ENCODE measurements at regions not wholly inside any gene's neighbourhood (a gene's known extent, or its start where the extent isn't known, plus 50 kb on each side); places are given as distances from the start of the nearest gene placed in this dataset.

DNA sequence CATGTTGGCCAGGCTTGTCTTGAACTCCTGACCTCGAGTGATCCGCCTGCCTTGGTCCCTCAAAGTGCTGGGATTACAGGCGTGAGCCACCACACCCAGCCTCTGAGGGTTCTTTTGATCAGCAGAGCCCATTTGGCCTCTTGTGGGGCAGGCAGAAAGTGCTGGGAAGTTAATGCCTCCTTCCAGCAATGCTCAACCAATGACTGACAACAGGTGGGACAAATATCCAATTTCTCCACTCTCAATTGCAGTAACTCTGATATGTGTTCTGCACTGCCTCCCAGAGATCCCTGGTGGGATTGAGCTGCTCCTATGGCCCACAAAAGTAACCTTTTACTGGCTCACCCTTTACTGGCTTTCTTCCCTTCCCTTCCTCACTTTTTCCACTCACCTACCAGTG, 79.9 kb upstream of the APC start:
- no peak for DNase-seq (ENCODE audit: low read depth)

- DNase-seq (ENCODE audit: low read depth) = no peak
Observed at GRCh38 chr5:112660359-112660758, 77.3 kb upstream of the APC start.

DNA sequence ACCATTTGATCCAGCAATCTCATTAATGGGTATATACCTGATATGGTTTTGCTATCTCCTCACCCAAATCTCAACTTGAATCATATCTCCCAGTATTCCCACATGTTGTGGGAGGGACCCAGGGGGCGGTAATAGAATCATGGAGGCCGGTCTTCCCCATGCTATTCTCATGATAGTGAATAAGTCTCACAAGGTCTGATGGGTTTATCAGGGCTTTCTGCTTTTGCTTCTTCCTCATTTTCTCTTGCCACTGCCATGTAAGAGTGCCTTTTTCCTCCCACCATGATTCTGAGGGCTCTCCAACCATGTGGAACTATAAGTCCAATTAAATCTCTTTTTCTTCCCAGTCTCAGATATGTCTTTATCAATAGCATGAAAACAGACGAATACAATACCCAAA, 74.5 kb upstream of the APC start:
- DNase-seq (ENCODE audit: low read depth) = no peak

GRCh38 chr5:112668016-112668415, 69.7 kb upstream of the APC start:
- no peak for DNase-seq (ENCODE audit: low read depth)

DNA sequence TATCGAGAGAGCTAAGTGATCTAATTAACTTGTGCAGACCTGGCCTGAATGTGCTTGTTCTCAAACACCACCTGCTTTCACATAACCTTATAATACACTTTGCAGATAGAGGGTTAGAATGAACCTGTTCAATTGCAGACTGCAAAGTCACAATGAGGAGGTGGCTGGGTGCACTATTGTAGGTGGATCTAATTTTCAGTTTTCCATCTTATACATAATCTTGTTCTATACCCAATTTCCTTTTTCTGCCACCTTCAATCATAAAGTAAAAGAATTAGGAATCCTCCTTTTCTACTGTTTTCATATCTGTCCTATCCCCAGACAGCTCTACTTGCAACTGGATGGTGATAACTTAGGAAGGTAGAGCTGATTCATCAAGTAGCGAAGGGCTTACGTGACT, 68.8 kb upstream of the APC start:
- no peak for DNase-seq (ENCODE audit: low read depth)

DNA sequence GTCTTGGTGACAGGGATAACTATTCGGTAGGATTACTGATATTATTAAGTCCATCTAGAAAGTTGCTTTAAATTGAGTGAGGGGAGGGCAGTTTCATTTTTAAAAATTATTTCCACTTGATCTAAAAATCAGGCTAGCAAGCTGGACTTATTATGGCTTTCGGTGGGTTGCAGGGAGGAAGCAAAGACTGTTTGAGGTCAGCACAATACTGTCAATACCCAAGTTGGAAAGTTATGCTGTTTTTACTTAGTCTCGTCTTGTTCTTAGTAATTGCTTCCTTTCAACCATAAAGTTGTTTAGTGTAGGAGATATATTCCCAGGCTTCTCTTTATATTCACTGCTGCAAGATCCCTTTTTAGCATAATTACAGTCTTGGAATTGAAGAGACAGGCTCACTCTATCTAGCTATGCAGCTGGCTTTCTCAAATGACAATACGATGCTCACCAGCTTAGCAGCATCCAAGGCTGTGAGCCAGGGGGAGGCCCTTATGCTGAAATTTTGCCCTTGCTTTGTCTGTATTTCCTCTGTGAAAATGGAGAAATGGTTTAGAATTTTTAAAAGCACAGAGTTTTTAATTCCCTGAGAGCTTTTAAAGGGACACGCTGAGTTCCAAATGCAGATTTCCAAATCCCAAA, 68.2 kb upstream of the APC start:
- no peak for DNase-seq (ENCODE audit: low read depth)

DNA sequence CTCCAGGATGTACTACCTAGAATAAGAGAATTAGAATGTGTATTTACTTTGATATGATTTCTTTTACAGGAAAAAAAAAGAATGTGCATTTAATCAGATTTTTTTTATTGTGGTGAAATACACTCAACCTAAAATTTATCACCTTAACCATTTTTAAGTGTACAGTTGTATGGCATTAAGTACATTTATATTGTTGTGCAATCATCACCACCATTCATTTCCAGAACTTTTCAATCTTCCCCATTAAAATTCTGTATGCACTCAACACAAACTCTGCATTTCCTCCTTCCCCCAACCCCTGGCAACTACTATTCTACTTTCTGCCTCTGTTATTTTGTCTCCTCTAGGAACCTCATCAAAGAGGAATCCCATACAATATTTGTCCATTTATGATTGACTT, 66.0 kb upstream of the APC start:
- DNase-seq (ENCODE audit: low read depth) = no peak

GRCh38 chr5:112681481-112681908, 56.2 kb upstream of the APC start:
- no peak for DNase-seq (ENCODE audit: low read depth)

DNA sequence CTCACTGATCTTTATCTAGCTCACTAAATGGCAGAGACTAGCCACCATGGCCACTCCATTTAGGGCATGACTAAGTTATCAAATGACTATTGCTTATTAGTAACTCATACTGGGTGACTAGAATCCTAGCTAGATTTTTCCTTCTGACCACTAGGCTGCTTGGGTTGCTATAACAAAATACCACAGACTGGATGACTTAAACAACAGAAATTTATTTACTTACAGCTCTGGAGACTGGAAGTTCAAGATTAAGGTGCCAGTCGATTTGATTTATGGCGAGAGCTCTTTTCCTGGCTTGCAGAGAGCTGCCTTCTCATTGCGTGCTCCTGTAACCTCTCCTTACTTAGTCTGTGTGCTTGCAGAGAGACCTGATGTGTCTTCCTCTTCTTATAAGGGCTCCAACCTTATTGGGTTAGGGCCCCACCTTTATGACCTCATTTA, 55.0 kb upstream of the APC start:
- peak; percentile 72 for DNase-seq (ENCODE audit: low read depth)

GRCh38 chr5:112684121-112684520, 53.6 kb upstream of the APC start:
- no peak for DNase-seq (ENCODE audit: low read depth)

GRCh38 chr5:112684737-112685136, 52.9 kb upstream of the APC start:
- peak; percentile 74 for DNase-seq (ENCODE audit: low read depth)

DNA sequence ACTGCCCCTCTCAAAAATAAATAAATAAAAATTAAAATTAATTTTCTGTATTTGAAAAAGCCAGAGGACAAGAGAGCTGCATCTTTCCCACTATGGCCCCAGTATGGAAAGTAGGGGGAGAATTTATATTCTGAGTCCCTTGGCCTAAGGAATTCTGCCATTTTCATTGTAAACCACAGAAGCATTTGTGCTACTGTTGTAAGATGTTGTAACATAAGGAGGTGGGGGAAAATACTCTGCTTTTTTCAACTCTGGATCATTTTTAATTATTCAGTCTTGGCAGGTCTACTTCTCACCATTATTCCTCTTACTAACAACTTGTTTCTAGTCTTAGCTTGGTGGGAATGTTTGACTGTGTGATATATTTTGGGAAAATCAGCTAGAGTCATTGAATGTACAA, 52.3 kb upstream of the APC start:
- DNase-seq (ENCODE audit: low read depth) = no peak

GRCh38 chr5:112685931-112686330, 51.8 kb upstream of the APC start:
- DNase-seq (ENCODE audit: low read depth) = no peak

DNA sequence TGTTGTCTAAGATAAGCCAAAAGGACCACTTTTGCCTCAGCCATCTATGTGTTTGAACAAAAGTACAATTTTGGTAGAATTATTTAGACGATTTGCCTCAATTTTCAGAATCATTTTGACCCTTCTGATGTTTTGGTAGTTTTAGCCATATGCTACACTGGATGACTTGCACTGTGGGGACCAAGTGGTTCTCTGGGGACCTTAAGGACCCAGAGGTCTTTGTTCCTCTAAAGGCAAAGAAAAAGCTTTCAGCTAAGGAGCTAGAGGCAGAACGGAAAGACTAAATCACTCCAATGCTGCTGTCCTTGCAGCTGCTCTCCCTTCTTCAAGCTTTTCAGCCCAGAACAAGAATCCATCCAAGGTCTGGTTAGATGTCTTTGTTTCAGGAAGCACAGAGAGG, 51.0 kb upstream of the APC start:
- no peak for DNase-seq (ENCODE audit: low read depth)

DNA sequence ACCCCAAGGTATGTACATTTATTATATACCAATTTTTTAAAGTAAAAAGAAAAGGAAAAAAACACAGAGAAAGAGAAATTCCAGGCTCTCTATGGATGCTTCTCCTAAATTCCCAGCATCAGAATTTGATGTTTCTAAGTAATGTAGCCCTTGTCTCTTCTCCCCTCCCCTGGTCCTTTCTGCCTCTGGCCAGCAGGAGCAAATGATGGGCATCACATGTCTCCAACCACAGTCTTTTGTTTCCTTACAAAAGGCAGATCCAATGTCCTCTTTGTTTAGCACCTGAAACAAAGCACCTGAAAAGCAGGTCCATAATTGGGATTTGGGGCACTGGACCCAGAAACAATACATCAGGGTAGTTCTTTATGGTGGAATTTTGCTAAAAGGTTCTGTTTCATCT, 50.4 kb upstream of the APC start:
- DNase-seq (ENCODE audit: low read depth) = no peak

Measured in GM04504 (cell line).